ENCODE measurements at regions not wholly inside any gene's neighbourhood (a gene's known extent, or its start where the extent isn't known, plus 50 kb on each side); places are given as distances from the start of the nearest gene placed in this dataset.

DNA sequence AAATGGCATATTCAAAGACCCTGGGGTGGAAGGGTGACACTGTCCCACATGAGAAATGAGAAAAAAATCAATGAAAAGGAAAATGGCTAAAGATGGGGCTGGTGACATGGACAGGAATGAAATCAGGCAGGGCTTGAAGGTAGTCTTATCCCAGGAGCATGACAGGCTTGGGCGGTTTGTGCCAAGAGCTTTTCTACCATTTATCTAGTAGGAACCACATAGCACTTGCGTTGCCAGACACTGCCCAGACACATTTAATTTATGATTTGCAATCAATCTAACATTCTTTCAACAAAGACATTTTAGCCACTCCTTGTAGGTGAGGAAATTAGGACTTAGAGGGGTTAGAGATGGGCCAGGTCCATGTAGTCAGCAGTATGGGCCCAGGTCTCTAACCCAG lies 106.6 kb upstream of the NR2F2 start:
- no peak for DNase-seq

DNA sequence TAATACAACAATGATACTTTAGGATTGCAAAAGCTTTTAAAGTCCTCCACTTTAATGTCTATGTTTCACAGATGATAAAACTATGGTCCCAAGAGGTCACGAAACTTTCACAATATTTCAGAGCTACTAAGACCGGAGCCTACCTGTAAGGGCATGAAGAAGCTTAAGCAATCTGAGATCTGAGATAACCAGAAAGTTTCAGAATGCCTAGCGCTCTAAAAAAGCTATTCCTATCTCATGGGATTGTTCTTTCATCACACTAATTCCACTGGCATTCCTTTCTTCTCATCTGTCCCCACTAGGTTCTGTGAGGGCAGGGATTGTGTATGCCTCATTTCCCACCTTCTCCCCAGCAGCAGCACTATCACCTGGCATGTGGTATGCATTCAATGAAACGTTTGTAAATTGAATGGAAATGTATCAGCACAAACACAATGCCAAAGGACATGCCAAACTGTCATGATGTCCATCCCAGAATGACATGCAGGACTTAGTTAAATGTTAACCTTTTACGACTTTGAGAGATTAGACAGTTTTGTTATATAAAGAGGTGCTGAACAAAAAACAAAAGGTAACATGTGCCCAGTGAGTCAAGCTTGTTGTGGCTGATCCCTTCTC lies 104.7 kb upstream of the NR2F2 start:
- no peak for DNase-seq

DNA sequence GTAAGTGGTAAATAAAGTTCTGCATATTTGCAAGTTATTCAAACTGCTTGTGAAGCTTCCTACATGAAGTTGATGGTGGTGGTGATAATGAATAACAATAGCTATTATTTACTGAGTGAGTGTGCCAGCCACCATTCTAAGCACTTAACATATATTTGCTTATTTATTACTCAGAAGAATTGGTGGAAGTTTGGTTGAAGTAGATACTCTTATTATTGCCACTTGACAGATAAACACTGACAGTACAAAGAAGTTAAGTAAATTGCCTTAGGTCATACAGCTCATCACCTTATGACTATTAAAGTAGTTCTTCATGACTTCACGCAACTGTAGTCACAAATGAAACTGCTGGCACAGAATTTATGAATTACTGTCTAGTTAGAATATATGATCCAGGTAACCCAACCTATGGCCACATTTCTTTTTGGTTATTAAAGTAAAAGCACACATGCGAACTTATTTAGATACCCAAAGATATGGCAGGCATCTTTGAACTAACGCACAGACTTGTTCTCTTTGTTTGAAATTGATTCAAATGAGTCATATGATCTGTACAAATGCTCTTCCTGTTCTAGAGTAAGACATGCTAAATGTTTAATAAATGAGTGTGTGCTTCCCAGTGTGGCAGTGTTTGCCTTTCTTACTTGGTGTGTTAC lies 99.8 kb upstream of the NR2F2 start:
- DNase-seq: peak; percentile 26 to 41

DNA sequence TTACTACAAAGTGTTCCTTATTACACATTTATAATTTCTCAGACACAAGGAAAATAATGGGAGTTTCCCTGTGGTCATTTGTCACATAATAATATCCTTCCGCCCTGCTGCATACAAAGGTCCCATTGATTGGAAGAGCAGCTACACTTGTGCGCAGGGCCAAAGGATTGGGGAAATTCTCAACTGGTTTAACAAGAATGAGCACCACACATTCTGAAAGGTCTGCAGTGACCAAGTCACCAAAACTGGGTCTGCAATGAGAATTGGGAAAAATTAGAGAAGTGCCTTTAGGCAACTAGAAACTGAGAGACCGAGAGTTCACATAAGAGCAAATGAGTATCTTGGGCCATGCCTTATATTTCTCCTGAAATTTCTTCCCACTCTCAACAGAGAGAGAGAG lies 98.2 kb upstream of the NR2F2 start:
- DNase-seq: no peak

DNA sequence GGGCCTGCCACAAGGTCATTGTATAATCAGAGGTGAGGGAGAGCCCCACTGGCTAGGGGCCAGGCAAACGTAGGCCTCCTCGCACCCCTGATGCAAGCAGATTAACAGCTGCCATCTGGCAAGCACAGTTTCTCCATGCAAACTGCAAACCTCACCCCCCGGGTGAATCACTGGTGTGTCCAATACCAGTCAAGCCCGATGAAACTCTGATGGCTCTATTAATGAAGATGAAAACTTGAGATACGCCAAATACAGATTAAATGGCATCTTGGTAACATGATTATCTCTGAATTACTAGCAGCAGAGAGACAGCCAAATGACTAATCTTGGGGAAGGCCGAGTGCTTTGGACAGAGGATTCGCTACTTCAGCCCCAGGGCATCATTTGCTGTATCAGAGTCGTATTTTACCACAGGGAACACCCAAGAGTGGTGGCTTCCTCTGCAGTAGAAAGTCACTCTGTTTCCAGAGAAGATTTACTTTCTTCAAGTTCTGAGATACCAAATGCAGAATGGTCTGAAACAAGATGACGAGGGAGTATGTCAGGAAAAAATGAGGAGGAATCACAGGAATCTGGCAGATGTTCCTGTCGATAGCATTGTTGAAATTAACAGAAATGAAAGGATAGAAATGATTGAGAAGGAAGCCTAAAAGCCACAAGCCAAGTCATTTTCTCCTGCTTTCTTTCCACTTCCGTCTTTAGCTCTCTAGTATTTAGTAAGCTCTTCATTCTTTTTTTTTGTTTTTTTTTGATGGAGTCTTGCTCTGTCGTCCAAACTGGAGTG lies 96.2 kb upstream of the NR2F2 start:
- DNase-seq: no peak

DNA sequence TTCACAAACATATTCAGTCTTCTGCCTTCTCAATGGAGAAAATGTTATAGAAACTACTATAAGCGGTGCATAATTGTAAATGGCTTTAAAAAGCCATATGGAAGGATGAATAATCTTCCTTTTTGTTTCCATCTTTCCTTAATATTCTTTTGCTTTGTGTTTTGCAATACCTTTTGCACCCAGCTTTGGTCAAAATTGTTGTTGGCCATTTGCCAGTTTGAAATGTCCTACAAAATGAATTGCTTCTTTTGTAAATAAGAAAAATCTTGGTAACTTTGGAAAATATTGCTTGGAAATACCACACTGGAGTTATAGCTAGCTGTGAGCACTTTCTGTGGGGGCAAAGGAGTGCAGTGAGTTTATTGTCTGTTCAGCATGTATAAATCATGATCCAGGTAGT lies 93.5 kb upstream of the NR2F2 start:
- no peak for DNase-seq

DNA sequence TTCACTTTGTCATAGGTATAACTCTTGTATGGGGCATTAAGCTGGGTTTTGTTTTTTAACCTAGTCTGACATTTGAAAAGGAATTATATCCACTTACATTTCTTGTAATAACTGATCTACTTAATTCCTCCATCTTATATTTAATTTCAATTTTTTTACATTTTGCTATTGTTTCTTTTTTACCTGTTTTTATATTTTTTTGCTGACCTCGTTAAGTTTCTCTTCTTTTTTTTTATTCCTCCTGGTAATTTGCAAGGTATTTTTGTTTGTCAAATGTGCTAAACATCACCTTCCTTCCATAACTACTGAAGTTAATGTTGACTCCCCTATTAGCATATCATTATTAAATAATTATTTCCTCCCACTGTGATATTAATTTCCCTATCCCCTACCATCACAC lies 87.7 kb upstream of the NR2F2 start:
- DNase-seq: no peak

DNA sequence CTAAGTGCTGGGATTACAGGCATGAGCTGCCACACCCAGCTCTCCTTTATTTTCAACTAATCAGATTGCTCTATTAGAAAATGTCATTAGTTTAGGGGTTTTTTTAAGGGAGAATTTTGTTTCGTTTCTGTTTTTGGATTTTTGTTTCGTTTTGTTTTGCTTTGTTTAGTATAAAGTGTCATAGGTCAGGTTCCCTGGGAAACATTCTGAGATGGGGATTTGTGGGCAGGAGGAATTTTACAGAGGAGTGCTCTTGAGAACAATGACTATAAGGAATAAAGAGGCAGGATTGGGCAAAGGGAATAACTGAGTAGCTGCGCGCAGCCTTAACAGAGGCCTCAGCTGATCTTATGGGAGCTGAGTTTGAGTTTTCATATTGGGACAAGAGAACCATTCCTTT lies 86.8 kb upstream of the NR2F2 start:
- DNase-seq: no peak

DNA sequence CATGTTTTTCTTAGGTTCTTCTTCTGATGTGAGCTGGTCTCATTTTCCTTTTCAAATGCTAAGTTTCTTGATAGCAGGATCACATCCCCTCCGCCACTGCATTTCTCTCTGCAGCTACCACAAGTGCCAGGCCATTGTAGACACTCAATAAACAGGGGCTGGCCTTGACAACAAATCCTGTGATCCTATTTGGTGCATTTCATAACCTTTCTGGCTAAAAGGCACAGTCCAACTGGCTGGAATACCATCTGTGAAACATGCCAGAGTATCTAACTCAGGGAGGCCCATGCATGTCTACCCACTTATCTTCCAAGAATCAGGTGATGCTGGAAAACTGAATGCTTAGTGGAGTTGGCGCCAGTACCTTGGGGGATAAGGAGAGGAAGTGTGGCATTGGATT lies 85.2 kb upstream of the NR2F2 start:
- DNase-seq: no peak

DNA sequence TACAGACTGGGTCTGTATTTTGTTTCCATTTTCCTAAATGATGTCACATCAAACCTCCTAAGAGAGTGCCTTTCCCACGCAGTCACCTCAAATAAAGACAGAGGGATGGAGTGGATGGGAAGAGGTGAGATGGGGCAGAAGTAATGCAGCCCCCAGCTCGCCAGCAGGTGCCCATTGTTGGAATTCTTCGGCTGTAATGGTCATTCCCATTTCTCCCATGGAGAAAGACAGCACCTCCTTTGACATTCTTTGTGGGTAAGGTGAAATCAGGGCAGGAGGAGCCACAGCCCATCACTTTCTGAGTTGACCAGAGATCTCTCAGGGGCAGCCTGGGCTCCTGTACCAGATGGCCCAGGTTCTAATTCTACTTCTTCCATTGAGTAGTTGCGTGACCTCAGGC lies 84.4 kb upstream of the NR2F2 start:
- DNase-seq: no peak

DNA sequence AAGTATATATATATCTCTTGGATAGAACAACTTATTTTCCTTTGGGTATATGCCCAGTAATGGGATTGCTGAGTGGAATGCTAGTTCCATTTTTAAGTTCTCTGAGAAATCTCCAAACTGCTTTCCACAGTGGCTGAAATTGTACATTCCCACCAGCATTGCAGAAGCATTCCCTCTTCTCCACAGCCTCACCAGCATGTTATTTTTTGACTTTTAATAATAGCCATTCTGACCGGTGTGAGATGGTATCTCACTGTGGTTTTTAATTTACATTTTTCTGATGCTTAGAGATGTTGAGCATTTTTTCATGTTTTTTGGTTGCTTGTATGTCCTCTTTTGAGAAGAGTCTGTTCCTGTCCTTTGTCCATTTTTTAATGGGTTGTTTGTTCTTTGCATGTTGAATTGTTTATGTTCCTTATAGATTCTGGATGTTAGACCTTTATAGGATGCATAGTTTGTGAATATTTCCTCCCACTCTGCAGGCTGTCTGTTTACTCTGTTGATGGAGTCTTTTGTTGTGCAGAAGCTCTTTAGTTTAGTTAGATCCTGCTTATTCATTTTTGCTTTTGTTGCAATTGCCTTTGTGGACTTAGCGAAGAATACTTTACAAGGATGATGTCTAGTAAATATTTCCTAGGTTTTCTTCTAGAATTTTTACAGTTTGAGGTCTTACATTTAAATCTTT lies 82.7 kb upstream of the NR2F2 start:
- DNase-seq: no peak

DNA sequence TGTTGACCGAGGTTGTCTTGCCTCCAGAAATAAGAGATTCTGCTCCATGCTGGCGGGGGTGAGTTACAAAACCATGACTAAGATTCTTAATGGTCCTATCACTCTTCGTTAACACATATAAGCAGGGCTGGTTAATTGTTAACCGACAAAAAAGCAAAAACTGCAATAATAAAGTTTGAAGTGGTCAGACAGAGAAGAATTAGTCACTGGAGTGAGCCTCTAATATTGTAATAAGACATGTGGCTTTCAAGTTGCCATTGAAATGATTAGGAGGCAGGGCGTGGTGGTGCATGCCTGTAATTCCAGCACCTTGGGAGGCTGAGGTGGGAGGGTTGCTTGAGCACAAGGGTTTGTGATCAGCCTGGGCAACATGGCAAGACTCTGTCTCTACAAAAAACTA lies 78.4 kb upstream of the NR2F2 start:
- no peak for DNase-seq

DNA sequence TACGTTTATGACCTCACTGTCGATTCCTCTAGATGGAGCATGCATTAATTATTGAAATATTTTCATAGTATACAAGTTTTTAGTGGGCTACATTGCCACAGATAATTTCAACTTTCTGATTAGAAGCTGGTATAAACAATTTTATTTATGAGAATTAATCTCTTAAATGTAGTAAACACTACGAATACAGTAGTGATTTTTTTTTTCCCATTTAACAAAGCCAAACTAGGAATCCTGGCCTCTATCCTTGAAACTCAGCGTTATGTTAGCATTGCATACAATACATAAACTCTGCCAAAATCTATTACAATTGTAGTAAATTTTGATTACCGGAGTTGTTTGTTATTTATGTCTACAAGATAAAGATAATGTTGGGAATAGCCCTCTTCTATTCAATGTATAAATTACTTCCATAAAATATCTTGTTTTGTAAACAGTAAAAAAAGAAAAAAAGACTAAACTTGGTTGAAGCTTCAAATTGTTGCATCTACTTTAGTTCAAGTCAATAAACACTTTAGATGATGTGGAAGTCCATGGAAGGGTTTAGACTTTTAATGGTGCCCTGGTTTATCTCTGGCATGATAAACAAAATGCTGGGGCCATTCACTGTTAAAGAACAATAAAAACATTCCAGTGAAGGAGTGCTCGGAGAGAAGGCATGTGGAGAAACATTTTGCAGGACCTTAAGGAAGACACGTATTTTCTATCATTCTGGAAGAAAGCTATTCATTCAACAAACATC lies 77.3 kb upstream of the NR2F2 start:
- no peak for DNase-seq

DNA sequence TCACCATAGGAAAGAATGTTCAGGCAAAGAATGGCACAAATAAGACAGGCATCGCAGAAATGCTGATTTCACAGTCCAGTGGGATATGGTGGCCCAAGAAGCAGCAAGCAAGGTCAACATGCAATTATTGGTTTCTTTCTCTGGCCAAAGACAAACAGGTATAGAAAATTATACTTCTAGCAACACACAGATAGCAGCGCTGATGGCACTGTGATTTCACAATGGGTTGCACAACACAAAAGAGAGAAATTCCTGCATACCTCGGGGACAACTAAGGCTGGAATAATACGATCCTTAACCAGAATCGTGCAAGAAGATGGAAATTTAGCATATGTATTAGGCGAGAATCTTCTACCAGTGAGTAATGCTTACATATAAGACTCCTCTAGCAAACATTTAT lies 76.3 kb upstream of the NR2F2 start:
- no peak for DNase-seq

DNA sequence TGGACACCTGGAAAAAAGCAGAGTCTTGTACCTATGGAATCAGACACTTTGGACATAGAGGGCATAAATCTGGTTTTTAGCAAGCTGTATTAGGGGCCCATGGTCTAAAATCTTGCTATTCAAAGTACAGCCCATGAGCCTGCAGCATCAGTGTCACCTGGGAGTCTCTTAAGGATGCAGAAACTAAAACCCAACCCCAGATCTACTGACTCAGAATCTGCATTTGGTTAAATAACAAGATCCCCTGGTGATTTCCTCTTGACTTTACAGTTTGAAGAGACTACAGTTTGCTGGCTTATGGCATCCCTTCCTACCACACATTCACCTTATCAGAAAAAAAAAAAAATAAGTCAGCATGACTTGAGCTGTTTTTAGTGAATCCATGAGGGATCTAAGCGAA lies 74.9 kb upstream of the NR2F2 start:
- no peak for DNase-seq

DNA sequence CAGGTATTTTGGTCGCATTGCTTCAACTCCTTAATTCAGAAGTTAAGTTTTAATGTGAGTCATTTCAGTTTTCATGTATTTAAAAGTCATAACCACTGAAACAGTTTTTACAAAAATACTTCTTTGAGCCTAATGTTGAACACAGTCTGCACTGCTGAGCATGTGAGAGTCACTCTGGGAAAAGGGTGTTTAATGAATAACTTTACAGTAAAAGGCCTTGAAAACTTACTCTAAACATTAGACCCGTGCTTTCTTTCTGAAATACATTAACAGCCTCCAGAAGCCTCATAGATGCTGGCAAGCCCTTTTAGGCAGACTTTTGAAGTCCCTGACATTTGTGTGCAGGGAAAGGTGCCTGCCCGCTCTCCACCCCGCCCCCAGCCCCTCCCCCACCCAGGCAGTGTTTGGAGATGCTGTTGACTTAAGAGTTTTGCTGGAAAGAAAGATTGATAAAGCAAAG lies 68.9 kb upstream of the NR2F2 start:
- DNase-seq: no peak

DNA sequence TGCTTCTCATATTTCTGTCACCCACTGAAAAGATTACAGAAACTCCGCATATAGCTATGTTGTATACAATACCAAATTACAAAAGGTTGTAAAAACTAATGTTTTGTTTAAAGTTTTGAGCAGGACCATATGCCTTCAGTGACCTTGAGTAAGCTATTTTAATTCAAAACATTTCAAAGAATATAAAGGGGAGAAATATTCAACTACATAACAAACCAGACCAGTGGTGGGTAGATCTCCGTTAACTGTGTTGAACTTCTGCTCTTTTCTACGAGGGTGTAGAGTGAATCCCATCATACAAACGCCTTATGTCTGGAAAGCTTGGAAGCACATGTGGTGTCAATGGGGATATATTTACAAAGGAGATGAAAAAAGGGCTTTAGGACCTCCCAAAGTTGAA lies 68.4 kb upstream of the NR2F2 start:
- no peak for DNase-seq

DNA sequence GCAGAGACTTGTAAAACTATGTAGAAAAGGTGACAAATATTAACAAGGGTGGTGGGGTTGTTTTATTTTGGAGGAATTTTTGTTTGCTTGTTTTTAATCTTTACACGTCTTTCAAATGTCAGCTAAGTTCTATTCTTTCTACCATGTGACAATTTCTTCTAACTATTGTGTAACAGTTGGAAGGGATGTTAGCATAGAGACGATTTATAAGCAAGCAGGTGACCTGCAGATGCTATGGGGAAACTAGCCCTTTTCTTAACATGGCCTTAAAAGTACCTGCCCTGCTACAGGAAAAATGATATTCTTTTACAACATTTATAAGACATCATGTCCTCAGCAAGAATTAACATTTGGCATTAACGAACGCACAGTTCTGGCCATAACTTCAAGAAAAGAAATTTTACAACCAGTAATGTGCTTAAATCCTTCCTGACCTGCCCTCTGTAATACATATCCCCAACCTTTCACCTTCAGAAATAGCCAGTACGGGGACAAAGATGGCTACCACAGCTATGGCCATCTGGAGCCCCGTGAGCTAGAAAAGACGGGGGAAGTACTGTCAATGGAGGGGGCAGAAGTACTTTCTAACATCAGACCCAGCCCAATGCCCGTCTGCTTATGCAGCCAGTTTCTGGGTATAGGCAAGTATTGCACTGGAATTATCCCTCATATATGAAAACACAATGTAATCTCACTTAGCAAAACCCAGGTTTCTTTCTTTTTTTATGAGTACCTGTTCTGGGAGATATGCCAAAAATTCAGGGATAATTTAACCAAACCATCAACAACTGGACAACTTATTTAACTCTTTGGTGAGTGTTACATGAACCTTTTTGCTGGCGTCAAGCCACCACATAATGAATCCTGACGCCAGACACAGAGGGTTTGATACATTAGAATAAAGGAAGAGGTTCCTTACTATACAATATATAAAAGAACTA lies 67.7 kb upstream of the NR2F2 start:
- no peak for DNase-seq

DNA sequence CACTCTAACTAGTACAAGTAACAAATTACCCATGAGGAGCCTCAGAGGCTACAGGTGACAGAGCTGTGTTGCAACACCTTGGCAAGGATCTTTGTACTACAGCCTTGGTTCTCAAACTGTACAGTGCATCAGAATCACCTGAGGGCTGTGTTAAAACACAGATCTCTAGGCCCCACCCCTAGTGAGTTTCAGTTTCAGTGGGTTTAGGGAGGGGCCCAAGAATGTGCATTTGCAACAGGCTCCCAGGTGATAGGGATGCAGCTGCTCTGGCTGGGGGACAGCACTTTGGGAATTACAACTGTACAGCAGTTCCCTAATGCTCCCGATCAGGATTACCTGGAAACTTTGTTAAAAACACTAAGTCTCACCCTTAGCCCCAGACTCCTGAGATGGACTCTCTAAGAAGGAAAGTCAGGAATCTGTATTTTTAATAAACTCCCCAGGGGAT lies 66.1 kb upstream of the NR2F2 start:
- no peak for DNase-seq

DNA sequence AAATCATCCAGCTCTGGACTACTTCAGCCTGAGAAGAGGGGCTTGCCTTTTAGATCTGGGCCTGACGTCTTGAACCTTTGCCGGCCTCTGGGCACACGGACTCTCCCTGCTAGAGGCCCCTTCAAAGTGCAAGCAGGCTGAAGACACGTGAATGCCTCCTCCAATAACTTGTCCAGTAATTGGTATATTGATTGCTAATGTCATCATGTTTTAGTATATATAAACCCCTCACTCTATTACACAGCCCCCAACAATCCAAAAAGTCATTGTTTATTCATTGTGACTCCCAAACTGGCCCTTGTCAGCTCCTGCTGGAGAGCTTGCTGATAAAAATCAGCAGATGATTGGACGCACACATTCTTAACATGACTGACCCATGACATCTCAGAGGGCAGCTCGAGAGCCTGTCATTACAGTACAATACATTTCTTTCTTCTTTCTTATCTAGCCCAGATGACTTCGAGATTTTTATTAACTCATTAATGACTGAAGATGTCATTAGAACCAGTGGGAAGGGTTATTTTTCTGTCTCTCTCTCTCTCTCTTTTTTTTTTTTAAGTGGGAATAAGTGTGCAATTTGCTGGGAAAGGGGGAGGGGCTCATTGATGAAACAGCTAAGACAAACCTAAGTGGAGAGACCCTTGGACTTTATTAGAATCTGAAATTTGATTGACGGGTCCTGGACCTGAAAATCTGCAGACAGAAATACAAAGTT lies 65.5 kb upstream of the NR2F2 start:
- DNase-seq: no peak

DNA sequence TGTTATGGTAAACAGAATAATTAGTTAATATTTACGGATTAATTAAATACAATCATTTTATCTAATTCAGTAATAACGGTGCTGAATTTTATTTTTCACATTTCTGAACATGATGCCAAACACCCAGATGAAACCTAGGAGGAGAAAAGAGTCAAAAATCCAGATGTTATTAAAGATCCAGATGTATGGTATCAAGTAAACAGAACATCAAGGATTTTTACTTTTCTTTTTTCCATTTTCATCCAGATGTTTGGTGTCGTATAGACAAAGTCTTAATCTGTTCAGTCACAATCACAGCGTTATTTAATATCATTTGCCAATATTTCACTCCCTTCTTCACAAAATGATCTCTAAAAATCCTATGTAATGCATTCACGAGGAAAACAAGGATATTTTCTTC lies 64.0 kb upstream of the NR2F2 start:
- DNase-seq: no peak
